GM10248 (cell line): ENCODE measurements at regions not wholly inside any gene's neighbourhood (a gene's known extent, or its start where the extent isn't known, plus 50 kb on each side); places are given as distances from the start of the nearest gene placed in this dataset.

Source experiments
- CTCF ChIA-PET: fragments of 300-600 bp; sonication (Branson Sonifier 250); formaldehyde crosslinking; extraction: SDS; loops from one replicate; lab custom pipeline; 2021; ENCODE audit warnings: antibody characterized with exemption; lab: Yijun Ruan, JAX
- POLR2A ChIA-PET: fragments of 350-650 bp; sonication (Branson Sonifier 250); formaldehyde crosslinking; extraction: SDS; loops from one replicate; lab custom pipeline; 2020; ENCODE audit warnings: antibody characterized with exemption; lab: Yijun Ruan, JAX
- DNase-seq: peaks from one replicate; pipeline ENCODE4 v3.0.0; 2012; ENCODE audit errors: extremely low spot score
- TF ChIP-seq, protein P1 (sequence below): IDR thresholded peaks from 2 replicates; pipeline ENCODE4 v1.5.1; 2012; ENCODE audit warnings: mild to moderate bottlenecking, low read depth; ENCODE audit errors: extremely low read depth, missing control alignments, control extremely low read depth

DNA sequence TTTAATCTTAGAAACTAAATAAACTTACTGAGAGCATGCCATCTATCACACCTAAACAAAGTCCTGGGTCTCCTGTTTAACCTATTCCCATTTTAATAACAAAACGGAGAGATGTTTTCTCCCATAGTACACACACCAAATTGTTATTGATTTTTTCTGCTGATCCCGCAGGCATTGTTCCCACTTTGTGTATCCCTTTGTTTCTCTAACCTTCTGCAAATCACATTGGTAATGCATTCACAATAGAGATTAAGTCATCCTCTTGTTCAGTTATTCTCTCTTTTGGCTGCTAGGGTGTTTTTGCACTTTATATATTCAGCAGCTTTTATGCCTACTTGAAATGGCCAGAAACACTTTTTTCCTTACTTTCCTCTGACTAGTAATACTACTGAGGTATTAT is 1071.9 kb upstream of the CDH2 start:
- no peak for DNase-seq
- ChIA-PET POLR2A (no interaction called here), CTCF (interaction anchor here (1.3 kb wide), 1 partner anchor 11 kb away, joined by 6 read pairs; no protein-coding TSS in a partner anchor)
- TF ChIP-seq, protein P1, sequence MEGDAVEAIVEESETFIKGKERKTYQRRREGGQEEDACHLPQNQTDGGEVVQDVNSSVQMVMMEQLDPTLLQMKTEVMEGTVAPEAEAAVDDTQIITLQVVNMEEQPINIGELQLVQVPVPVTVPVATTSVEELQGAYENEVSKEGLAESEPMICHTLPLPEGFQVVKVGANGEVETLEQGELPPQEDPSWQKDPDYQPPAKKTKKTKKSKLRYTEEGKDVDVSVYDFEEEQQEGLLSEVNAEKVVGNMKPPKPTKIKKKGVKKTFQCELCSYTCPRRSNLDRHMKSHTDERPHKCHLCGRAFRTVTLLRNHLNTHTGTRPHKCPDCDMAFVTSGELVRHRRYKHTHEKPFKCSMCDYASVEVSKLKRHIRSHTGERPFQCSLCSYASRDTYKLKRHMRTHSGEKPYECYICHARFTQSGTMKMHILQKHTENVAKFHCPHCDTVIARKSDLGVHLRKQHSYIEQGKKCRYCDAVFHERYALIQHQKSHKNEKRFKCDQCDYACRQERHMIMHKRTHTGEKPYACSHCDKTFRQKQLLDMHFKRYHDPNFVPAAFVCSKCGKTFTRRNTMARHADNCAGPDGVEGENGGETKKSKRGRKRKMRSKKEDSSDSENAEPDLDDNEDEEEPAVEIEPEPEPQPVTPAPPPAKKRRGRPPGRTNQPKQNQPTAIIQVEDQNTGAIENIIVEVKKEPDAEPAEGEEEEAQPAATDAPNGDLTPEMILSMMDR = no peak

DNA sequence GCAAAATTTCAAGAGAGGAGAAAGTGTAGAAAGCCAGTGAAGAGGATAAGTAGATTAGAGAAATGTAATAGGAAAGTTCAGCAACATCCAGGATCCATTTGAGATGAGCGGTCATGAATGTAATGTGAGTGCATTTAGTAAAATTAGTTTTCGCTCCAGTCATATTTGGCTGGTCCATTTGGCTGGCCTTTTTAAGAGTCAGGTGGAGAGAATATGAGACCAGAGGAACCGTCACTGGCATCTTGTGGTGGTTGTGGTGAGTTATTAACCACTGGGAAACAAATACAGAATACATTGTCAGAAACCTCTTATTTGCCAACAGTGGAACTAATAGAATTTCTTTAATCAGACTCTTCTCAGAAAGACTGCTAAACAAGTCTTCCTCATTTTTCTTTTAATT is 1064.3 kb upstream of the CDH2 start:
- ChIA-PET POLR2A (no interaction called here), CTCF (no interaction called here)
- TF ChIP-seq, protein P1 = no peak

DNA sequence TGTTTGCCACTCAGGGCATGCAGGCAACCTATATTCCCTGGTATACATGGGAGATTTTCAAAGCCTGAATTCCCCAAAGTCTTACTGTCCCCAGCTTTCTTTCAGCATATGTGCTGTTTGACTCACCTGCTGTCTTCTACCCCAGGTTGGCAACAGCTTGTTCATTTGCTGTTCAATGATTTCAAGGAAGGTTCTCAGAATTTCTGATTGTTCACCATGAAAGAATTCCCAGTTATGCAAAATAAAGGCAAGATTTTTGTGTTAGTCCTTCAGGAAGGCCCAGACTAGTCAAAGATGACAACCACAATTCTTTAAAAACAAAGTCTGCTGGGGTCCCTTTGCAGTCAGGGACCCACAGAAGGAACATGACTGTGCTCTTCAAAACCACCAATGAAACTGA is 1057.8 kb upstream of the CDH2 start:
- TF ChIP-seq, protein P1 = no peak
- CTCF ChIA-PET = no interaction called here
- DNase-seq = no peak
- POLR2A ChIA-PET = no interaction called here

More for the DNA sequence above, 1064.3 kb upstream of the CDH2 start:
- no peak for DNase-seq

DNA sequence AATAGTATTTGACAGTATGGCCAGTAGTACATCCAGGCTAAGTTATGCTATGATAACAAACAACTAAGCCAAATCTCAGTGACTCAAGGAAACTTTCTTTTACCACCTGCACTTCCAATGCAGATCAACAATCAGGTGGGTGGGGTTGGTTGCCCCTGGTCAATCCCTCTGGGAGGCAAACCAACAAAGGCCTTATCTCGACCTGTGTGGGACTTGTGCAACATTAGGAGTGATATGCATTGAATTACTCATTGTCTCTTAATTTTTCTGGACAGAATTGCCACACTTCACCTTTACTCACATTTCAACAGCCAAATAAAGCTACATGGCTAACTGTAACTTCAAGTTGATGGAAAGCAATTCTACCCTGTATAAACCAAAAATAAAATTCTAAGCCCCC is 1049.3 kb upstream of the CDH2 start:
- ChIA-PET POLR2A (no interaction called here), CTCF (no interaction called here)
- DNase-seq = no peak
- TF ChIP-seq, protein P1 = no peak

DNA sequence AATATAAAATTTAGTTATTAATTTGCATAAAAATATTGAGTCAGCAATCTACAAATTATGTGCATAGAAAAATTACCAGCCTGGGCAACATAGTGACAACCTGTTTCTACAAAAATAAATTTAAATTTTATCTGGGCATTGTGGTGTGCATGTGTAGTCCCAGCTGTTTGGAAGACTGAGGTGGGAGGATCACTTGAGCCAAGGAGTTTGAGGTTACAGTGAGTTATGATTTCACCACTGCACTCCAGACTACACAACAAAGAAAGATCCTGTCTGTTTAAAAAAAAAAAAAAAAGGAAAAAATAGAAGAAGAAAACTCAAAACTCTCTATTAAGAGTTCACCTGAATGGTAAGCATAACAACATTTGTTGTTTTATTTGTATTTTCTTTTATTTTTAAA is 1048.4 kb upstream of the CDH2 start:
- ChIA-PET CTCF (no interaction called here), POLR2A (no interaction called here)
- DNase-seq = no peak

DNA sequence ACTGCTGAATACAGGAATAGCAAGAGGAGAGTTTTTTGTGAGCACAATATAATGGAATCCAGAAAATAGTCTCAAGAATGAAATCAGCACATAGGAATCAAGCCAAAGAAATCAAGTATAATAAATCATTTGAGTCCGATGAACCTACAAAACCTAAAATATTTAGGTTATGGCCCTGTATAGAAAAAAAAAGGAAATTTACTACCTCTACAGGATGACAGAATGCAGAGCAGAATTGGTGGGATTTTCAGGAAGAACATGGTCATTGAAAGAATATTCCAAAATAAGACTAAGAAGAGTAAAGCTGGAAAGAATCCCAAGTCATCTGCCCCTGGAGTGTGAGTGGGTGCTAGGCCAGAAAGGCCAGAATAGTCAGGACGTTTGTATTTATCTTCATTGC is 1041.2 kb upstream of the CDH2 start:
- TF ChIP-seq, protein P1 = no peak
- no peak for DNase-seq
- ChIA-PET CTCF (no interaction called here), POLR2A (no interaction called here)

More for the DNA sequence above, 1048.4 kb upstream of the CDH2 start:
- TF ChIP-seq, protein P1 = no peak
